Keratinocyte (primary cell): ENCODE measurements at regions not wholly inside any gene's neighbourhood (a gene's known extent, or its start where the extent isn't known, plus 50 kb on each side); places are given as distances from the start of the nearest gene placed in this dataset.

ENCODE experiments used
- DNase-seq: peaks from one replicate; pipeline ENCODE4 v3.0.0-alpha.2; 2011; ENCODE audit warnings: low read depth, missing footprints, low spot score
- FAIRE-seq: peaks from 2 replicates; lab custom pipeline; 2011; peaks lifted over from hg19 to GRCh38; lab: Jason Lieb, UNC
- H2AFZ ChIP-seq: 2 replicates; pipeline ENCODE4 v1.6.0; 2012; ENCODE audit warnings: low read length, control low read depth, inconsistent platforms; ENCODE audit not compliant: control insufficient read depth
- H3K27ac ChIP-seq: 2 replicates; pipeline ENCODE4 v1.5.1; 2011; ENCODE audit warnings: low read length; ENCODE audit not compliant: control insufficient read depth, insufficient read depth
- H3K27me3 ChIP-seq: 3 replicates; pipeline ENCODE4 v1.6.0; 2011; ENCODE audit warnings: low read length; ENCODE audit not compliant: control insufficient read depth, insufficient read depth; ENCODE audit errors: extremely low read depth
- H3K36me3 ChIP-seq, 2 experiments: 2 replicates in 1 of 2; 3 replicates in 1 of 2; pipeline ENCODE4 v1.5.1; 2011; ENCODE audit warnings: low read length in 2 of 2, mild to moderate bottlenecking in 1 of 2; ENCODE audit not compliant: control insufficient read depth in 2 of 2, insufficient read depth in 2 of 2; ENCODE audit errors: extremely low read depth in 1 of 2
- H3K4me1 ChIP-seq: 3 replicates; pipeline ENCODE4 v1.5.1; 2011; ENCODE audit warnings: low read length; ENCODE audit not compliant: control insufficient read depth, insufficient read depth; ENCODE audit errors: extremely low read depth
- H3K4me2 ChIP-seq: 3 replicates; pipeline ENCODE4 v1.6.0; 2011; ENCODE audit warnings: low read depth, low read length; ENCODE audit not compliant: control insufficient read depth, insufficient read depth; ENCODE audit errors: extremely low read depth
- H3K4me3 ChIP-seq, 3 experiments: fragments of 200-600 bp in 1 of 3; sonication (generic) in 1 of 3; 2 replicates in 2 of 3; 3 replicates in 1 of 3; pipeline ENCODE4 v1.5.1; 2011 to 2016; ENCODE audit warnings: low read length in 3 of 3, mild to moderate bottlenecking in 3 of 3, control low read depth in 2 of 3, inconsistent platforms in 1 of 3, low read depth in 1 of 3, mixed read lengths in 1 of 3, mixed run types in 1 of 3, moderate library complexity in 1 of 3; ENCODE audit not compliant: control insufficient read depth in 2 of 3, insufficient read depth in 2 of 3; ENCODE audit errors: extremely low read depth in 1 of 3
- H3K79me2 ChIP-seq: 2 replicates; pipeline ENCODE4 v1.6.0; 2012; ENCODE audit warnings: low read length; ENCODE audit not compliant: control insufficient read depth, insufficient read depth
- H3K9ac ChIP-seq: 3 replicates; pipeline ENCODE4 v1.6.0; 2011; ENCODE audit warnings: low read length; ENCODE audit not compliant: control insufficient read depth, insufficient read depth; ENCODE audit errors: extremely low read depth
- H3K9me1 ChIP-seq: 3 replicates; pipeline ENCODE4 v1.6.0; 2011; ENCODE audit warnings: low read length; ENCODE audit not compliant: control insufficient read depth, insufficient read depth; ENCODE audit errors: extremely low read depth
- H3K9me3 ChIP-seq: 2 replicates; pipeline ENCODE4 v1.5.1; 2012; ENCODE audit warnings: low read depth, low read length; ENCODE audit not compliant: control insufficient read depth
- H4K20me1 ChIP-seq: 3 replicates; pipeline ENCODE4 v1.6.0; 2011; ENCODE audit warnings: low read length; ENCODE audit not compliant: control insufficient read depth, insufficient read depth; ENCODE audit errors: extremely low read depth
- EZH2 ChIP-seq: IDR thresholded peaks from one replicate; pipeline ENCODE4 v1.6.1; 2012; ENCODE audit warnings: inconsistent platforms, mild to moderate bottlenecking, low read length, moderate library complexity
- dilution Hi-C: fragments of 300-500 bp; cut with MboI; formaldehyde crosslinking; loops from one replicate; pipeline ENCODE4 v1.7.0; 2020; ENCODE audit warnings: low sequenced_read_pairs; ENCODE audit not compliant: extremely low pct_ligation_motif_present
- TF ChIP-seq, protein P1 (sequence below), 3 experiments: IDR thresholded peaks in 1 of 3; conservative IDR thresholded peaks in 1 of 3; optimal IDR thresholded peaks in 1 of 3; 2 replicates in 2 of 3; 3 replicates in 1 of 3; pipeline versions ENCODE3 to v1.5.1; 2011; ENCODE audit warnings: low read length in 3 of 3, mild to moderate bottlenecking in 3 of 3, moderate library complexity in 2 of 3, control low read depth in 1 of 3, inconsistent platforms in 1 of 3; ENCODE audit not compliant: insufficient read depth in 2 of 3; ENCODE audit errors: extremely low read depth in 1 of 3

- Histone ChIP-seq H2AFZ (no peak overlapping the region), H3K4me3 (no peak overlapping the region), H3K79me2 (no peaks in the 10 kb centered on the region), H3K36me3 (no peaks in the 10 kb centered on the region), H3K9ac (no peak overlapping the region), H3K27ac (no peak overlapping the region), H3K4me1 (no peaks in the 10 kb centered on the region), H3K27me3 (no peaks in the 10 kb centered on the region), H3K9me3 (no peaks in the 10 kb centered on the region), H4K20me1 (no peaks in the 10 kb centered on the region), H3K4me2 (no peak overlapping the region), H3K9me1 (no peaks in the 10 kb centered on the region)
- no peak for DNase-seq
- no peak for FAIRE-seq
- dilution Hi-C loops, result no loop called here
- no peak for TF ChIP-seq EZH2
- TF ChIP-seq, protein P1, sequence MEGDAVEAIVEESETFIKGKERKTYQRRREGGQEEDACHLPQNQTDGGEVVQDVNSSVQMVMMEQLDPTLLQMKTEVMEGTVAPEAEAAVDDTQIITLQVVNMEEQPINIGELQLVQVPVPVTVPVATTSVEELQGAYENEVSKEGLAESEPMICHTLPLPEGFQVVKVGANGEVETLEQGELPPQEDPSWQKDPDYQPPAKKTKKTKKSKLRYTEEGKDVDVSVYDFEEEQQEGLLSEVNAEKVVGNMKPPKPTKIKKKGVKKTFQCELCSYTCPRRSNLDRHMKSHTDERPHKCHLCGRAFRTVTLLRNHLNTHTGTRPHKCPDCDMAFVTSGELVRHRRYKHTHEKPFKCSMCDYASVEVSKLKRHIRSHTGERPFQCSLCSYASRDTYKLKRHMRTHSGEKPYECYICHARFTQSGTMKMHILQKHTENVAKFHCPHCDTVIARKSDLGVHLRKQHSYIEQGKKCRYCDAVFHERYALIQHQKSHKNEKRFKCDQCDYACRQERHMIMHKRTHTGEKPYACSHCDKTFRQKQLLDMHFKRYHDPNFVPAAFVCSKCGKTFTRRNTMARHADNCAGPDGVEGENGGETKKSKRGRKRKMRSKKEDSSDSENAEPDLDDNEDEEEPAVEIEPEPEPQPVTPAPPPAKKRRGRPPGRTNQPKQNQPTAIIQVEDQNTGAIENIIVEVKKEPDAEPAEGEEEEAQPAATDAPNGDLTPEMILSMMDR (optimal IDR thresholded peaks at IDR 0.05 in 1 of 3, IDR thresholded peaks at IDR 0.05 in 1 of 3, conservative IDR thresholded peaks at IDR 0.05 in 1 of 3; ENCODE audit: extremely low read depth in 1 of 3, insufficient read depth in 2 of 3, low read length in 3 of 3), result no peak
Observed at GRCh38 chr7:109964780-109965179, 1126.1 kb upstream of the LRRN3 start.

GRCh38 chr7:109967406-109967805, 1123.5 kb upstream of the LRRN3 start:
- Histone ChIP-seq H3K4me3 (no peak overlapping the region), H3K27me3 (no peaks in the 10 kb centered on the region), H3K27ac (no peak overlapping the region), H3K4me2 (no peak overlapping the region), H2AFZ (no peak overlapping the region), H3K36me3 (no peaks in the 10 kb centered on the region), H4K20me1 (no peaks in the 10 kb centered on the region), H3K9ac (no peak overlapping the region), H3K4me1 (no peaks in the 10 kb centered on the region), H3K9me3 (no peaks in the 10 kb centered on the region), H3K9me1 (no peaks in the 10 kb centered on the region), H3K79me2 (no peaks in the 10 kb centered on the region)
- dilution Hi-C loops, result no loop called here
- no peak for TF ChIP-seq EZH2
- TF ChIP-seq, protein P1 (optimal IDR thresholded peaks at IDR 0.05 in 1 of 3, IDR thresholded peaks at IDR 0.05 in 1 of 3, conservative IDR thresholded peaks at IDR 0.05 in 1 of 3; ENCODE audit: extremely low read depth in 1 of 3, insufficient read depth in 2 of 3, low read length in 3 of 3), result no peak
- DNase-seq, result no peak
- FAIRE-seq, result no peak
